ENCODE measurements at regions not wholly inside any gene's neighbourhood (a gene's known extent, or its start where the extent isn't known, plus 50 kb on each side); places are given as distances from the start of the nearest gene placed in this dataset.

DNA sequence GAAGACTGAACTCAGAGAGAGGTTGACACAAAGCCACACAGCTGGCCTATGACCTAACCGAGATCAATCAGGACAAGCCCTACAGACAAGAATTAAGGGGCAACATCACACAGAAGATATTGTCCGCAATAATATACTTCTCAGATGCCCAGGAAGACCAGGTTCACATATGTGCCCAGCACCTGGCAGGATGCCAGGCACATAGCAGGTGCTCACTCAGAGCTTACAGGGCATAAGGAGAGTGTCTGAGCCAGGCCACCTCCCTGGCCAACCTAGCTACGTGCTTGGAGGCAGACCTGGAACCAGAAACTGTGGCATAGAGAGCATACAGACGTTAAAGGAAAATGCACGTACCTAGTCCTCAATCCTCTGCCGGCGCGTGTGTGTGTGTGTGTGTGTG lies 87.0 kb upstream of the LRFN2 start:
- Histone ChIP-seq H3K9ac (replicated peaks in 1 of 4; ENCODE audit: extremely low read depth in 1 of 4, low read depth in 3 of 4, low read length in 3 of 4) (no peak overlapping the region), H3K27me3 (replicated peaks in 1 of 4; ENCODE audit: control insufficient read depth in 3 of 4, extremely low read depth in 1 of 4, insufficient read depth in 3 of 4, low read length in 3 of 4) (no peaks in the 10 kb centered on the region), H4K5ac (ENCODE audit: insufficient read length, low read depth, low read length) (no peak overlapping the region), H3K79me1 (ENCODE audit: low read depth, low read length) (no peaks in the 10 kb centered on the region), H3K4me3 (ENCODE audit: extremely low read depth in 1 of 4, insufficient read depth in 2 of 4, low read depth in 3 of 4, low read length in 4 of 4) (no peak overlapping the region), H4K91ac (replicated peaks; ENCODE audit: insufficient read length, low read length) (no peak overlapping the region), H3K9me3 (ENCODE audit: insufficient read depth in 2 of 2, low read depth in 1 of 2, low read length in 1 of 2) (no peaks in the 10 kb centered on the region), H3K4me2 (ENCODE audit: insufficient read depth in 1 of 2, low read depth in 2 of 2, low read length in 2 of 2) (no peak overlapping the region), H3K79me2 (ENCODE audit: control insufficient read depth in 1 of 2, insufficient read depth in 2 of 2, low read length in 2 of 2) (no peaks in the 10 kb centered on the region), H2BK120ac (replicated peaks; ENCODE audit: low read depth, low read length) (no peak overlapping the region), H2AK5ac (ENCODE audit: low read depth, low read length) (no peak overlapping the region), H3K18ac (ENCODE audit: extremely low read depth, low read length) (no peak overlapping the region), H2BK20ac (ENCODE audit: low read length) (no peak overlapping the region), H3K23ac (ENCODE audit: insufficient read length) (no peak overlapping the region), H3K4ac (replicated peaks; ENCODE audit: insufficient read length, low read depth, low read length) (no peak overlapping the region), H2AFZ (ENCODE audit: low read length) (no peak overlapping the region), H4K20me1 (replicated peaks in 1 of 2; ENCODE audit: control insufficient read depth in 1 of 2, insufficient read depth in 2 of 2, low read length in 2 of 2) (no peaks in the 10 kb centered on the region), H4K8ac (ENCODE audit: extremely low read depth, insufficient read depth, low read length) (no peak overlapping the region), H3K23me2 (ENCODE audit: low read depth, low read length) (no peaks in the 10 kb centered on the region), H2BK15ac (ENCODE audit: low read length) (no peak overlapping the region), H2BK5ac (ENCODE audit: low read depth, low read length) (no peak overlapping the region), H3K56ac (replicated peaks; ENCODE audit: insufficient read length, low read depth, low read length) (no peak overlapping the region), H3K4me1 (replicated peaks in 1 of 4; ENCODE audit: control insufficient read depth in 3 of 4, insufficient read depth in 4 of 4, low read length in 3 of 4) (no peaks in the 10 kb centered on the region), H3K14ac (ENCODE audit: insufficient read length) (no peak overlapping the region), H3K36me3 (ENCODE audit: control insufficient read depth in 2 of 4, insufficient read depth in 4 of 4, low read length in 3 of 4) (no peaks in the 10 kb centered on the region), H2BK12ac (ENCODE audit: low read depth, low read length) (no peak overlapping the region), H3K27ac (ENCODE audit: low read depth, low read length) (no peak overlapping the region)
- 79% methylated on average over 8 of the region's 8 CpGs; no CpG with 5 or more reads in 1 of the 2 experiments for WGBS, 2 experiments (ENCODE audit: extremely low coverage in 1 of 2, insufficient coverage in 1 of 2, insufficient read length in 1 of 2, insufficient replicate concordance in 2 of 2, low coverage in 1 of 2, low lambda C conversion rate in 2 of 2, missing lambda C conversion rate in 1 of 2)
- FAIRE-seq, result no peak
- TF ChIP-seq FOSL1 (IDR thresholded peaks at IDR 0.05; ENCODE audit: insufficient read depth, low read depth, low read length), result no peak
- TF ChIP-seq, protein P1, sequence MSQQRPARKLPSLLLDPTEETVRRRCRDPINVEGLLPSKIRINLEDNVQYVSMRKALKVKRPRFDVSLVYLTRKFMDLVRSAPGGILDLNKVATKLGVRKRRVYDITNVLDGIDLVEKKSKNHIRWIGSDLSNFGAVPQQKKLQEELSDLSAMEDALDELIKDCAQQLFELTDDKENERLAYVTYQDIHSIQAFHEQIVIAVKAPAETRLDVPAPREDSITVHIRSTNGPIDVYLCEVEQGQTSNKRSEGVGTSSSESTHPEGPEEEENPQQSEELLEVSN (IDR thresholded peaks at IDR 0.05), result no peak
- TF ChIP-seq CBX8 (IDR thresholded peaks at IDR 0.05; ENCODE audit: borderline replicate concordance, low read depth, low read length), result no peak
- no peak for TF ChIP-seq SRF (IDR thresholded peaks at IDR 0.05; ENCODE audit: low read depth, low read length)
- TF ChIP-seq, protein P2, sequence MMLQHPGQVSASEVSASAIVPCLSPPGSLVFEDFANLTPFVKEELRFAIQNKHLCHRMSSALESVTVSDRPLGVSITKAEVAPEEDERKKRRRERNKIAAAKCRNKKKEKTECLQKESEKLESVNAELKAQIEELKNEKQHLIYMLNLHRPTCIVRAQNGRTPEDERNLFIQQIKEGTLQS (IDR thresholded peaks at IDR 0.05; ENCODE audit: insufficient read depth, low read depth, low read length), result no peak
- TF ChIP-seq GABPA (IDR thresholded peaks at IDR 0.05; ENCODE audit: borderline replicate concordance, insufficient read depth, low read length), result no peak
- TF ChIP-seq JUN (IDR thresholded peaks at IDR 0.05; ENCODE audit: low read depth, low read length), result no peak
- CTCF ChIA-PET (ENCODE audit: partially characterized antibody), result interaction anchor here (1.1 to 5.9 kb wide), 4 partner anchors 8 to 171 kb away, joined by 6 to 20 read pairs (median 14); no protein-coding TSS in a partner anchor
- POLR2A ChIA-PET (ENCODE audit: partially characterized antibody), result no interaction called here
- no peak for DNase-seq (ENCODE audit: low read depth in 1 of 2, low spot score in 2 of 2)
